COLO668 (cell line): ENCODE measurements at regions not wholly inside any gene's neighbourhood (a gene's known extent, or its start where the extent isn't known, plus 50 kb on each side); places are given as distances from the start of the nearest gene placed in this dataset.

Source experiments
- DNase-seq: peaks from one replicate; lab custom pipeline; 2025; ENCODE audit not compliant: unreplicated experiment; lab: John Stamatoyannopoulos, UW

DNA sequence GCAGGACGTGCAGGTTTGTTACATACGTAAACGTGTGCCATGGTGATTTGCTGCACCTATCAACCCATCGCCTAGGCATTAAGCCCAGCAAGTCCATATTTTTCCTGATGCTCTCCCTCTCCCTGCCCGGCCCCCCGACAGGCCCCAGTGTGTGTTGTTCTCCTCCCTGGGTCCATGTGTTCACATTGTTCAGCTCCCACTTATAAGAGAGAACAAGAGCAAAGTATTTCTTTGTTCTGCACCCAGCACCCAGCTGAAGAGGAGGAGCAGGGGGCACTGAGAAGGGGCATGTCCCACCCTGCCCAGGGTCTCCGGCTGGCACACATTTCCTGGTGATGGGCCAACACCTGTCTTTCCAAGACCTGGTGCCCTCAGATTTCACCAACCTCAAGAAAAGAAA, 251.1 kb upstream of the ARID1B start:
- DNase-seq = no peak

GRCh38 chr6:156525541-156525940, 251.6 kb upstream of the ARID1B start:
- no peak for DNase-seq

- DNase-seq = no peak
Measured at GRCh38 chr6:156519940-156520339, 257.2 kb upstream of the ARID1B start.

DNA sequence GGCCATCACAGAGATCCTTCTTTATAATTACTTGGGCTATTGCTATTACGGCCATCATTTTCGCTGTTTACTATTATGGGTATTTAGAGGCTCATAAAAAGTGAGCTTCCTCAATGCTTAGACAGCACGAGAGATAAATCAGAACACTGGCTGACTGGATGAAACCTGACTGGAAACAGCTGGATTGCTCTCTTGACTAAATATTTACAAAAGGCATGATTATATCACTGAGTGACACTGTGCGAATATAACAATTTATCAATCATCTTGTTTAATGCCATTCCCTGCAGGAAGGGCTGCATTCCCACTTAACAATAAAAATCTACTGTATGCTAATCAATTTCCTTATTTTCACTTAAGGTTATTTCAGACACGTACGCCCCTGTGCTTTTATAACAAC, 260.1 kb upstream of the ARID1B start:
- peak; percentile 8 for DNase-seq

GRCh38 chr6:156515242-156515641, 261.9 kb upstream of the ARID1B start:
- no peak for DNase-seq

- no peak for DNase-seq
Measured at GRCh38 chr6:156513504-156513903, 263.7 kb upstream of the ARID1B start.

DNA sequence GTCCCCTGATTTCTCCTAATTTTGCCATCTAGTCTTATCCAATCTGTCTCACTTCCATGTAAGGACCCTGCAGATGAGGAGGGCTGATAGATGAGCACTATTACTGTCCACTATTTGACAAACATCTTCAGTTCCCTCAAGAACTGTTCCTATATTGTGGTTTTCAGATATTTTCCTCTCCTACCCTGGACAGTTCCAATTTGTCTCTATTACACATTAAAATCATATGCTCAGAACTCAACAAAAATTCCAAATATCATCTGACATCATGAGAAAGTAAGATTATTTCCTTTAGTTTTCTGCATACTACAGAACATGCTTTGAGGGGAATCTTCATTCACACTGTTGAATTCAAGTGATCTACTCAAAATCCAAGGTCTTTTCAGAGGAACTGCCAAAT, 265.6 kb upstream of the ARID1B start:
- DNase-seq = no peak

DNA sequence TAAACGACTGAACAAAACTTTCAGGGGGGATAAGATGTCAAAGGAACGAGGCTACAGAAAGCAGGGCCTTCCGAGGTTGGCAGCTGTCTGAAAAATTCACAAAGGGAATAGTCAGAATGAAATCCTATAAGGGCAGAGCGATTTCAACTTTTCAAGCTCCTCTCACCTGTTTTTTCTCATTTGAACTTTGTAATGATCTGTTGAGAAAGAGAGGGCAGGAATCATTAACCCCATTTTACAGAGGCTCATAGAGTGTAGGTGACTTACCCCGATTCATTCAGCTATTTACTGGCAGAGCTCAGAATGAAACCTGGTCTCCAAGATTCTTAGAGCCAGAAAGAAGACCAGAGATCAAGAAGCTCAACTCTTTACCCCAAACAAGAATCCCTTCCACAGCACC, 266.1 kb upstream of the ARID1B start:
- no peak for DNase-seq

- no peak for DNase-seq
Measured at GRCh38 chr6:156510242-156510641, 266.9 kb upstream of the ARID1B start.

DNA sequence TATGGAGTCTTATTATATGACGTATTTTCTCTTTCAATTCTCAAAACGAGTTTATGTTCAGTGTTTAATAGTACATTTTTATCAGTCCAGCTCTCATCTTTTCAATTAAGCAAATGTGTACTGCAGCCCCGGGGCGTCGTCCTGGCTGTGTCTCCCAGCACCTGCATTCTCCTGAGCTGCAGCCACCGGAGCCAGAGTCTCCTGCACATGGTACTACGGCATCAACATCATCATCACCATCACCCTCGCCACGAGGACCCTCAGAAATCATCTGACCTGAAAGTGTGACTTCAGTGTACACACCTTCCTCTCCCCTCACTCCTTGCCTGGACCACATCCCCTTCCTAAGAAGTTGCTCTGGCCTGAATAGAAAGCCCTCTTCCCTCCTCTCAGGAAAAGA, 267.7 kb upstream of the ARID1B start:
- DNase-seq = no peak

DNA sequence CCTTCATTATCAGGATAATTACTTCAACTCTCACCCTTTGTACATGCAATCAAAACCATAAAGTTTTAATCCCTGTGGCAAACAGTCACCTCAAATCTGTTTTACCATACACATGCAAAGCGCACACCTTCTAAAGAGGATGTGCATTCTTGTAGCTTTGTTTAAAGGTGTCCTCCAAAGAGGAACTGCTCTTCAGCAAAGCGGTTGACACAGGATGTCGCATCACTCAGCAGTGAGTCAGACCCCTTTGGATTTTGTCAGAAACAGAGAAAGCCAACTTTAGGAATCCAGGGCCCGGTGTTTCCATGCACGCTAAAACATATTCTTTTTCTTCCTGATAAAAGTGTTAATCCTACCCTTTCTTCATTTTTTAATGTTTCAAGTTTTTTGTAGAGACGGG, 268.3 kb upstream of the ARID1B start:
- no peak for DNase-seq

DNA sequence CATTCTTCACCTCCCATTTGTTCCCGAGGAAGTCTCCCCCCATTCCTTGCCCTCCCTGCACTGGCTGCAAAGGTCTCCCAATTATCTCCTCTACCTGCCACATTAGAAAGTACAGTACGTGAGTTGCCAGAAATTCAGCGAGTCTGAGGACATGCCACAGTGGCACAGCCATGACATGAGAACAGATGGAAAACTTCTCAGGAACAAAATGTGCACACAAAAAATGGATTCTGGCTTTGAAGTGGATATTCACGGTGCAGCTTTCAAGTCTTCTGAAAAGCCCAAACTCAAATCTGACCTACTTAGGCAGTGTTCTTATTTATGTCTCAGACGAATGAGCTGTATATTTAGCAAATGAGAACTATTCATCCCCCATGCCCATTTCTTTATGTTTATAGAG, 269.1 kb upstream of the ARID1B start:
- no peak for DNase-seq

- no peak for DNase-seq
Measured at GRCh38 chr6:156507656-156508055, 269.5 kb upstream of the ARID1B start.

- DNase-seq = no peak
Measured at GRCh38 chr6:156507106-156507505, 270.1 kb upstream of the ARID1B start.

- no peak for DNase-seq
Measured at GRCh38 chr6:156502969-156503504, 274.1 kb upstream of the ARID1B start.

GRCh38 chr6:156497618-156498017, 279.6 kb upstream of the ARID1B start:
- no peak for DNase-seq

DNA sequence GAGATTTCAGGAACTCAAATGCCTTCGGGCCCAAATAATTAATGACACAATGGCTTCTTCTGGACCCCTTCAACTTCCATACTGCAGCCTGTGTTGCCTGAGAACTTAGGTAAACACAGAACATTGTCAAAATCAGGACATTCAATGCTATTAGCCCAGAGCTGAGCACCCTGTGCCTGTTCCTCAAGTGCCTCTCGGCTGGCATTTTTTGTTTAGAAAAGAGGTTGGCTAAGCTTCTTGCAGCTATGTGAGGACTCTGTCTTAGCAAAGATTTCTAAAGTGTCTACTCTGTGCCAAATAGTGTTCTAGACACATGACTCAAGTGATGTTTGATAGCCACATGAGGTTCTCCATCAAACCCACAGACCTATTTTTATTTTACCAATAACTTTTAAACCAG, 289.3 kb upstream of the ARID1B start:
- DNase-seq = no peak

GRCh38 chr6:156485150-156485549, 292.0 kb upstream of the ARID1B start:
- DNase-seq = no peak

- DNase-seq = no peak
Measured at GRCh38 chr6:156474507-156475120, 302.6 kb upstream of the ARID1B start.

DNA sequence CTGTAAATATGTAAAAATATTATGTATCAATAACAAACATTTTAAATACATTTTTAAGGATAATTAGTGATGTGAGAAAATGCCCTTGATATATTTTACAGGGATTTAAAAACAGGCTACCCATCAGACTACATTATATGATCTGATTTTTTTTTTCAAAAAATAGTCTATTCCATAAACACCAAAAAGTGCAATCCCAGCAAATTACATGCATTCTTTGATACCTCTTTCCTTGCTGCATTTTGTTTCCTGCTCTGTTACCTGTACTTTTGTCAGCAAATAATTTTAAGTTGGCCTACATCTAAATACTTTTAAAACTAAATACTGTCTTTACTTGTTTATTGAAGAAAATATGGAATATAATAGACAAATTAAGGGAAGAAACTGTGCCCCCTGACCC, 306.2 kb upstream of the ARID1B start:
- no peak for DNase-seq

GRCh38 chr6:156464100-156464878, 312.9 kb upstream of the ARID1B start:
- no peak for DNase-seq

- DNase-seq = no peak
Measured at GRCh38 chr6:156461647-156462046, 315.5 kb upstream of the ARID1B start.

- DNase-seq = no peak
Measured at GRCh38 chr6:156457601-156458000, 319.6 kb upstream of the ARID1B start.
